Hepatic stellate cell (primary cell): ENCODE measurements at regions not wholly inside any gene's neighbourhood (a gene's known extent, or its start where the extent isn't known, plus 50 kb on each side); places are given as distances from the start of the nearest gene placed in this dataset.
"Not testable (repeated sequence)": the region's sequence is repeated elsewhere in the genome, so short reads cannot be mapped to it uniquely, and the experiment has no call there.

Source experiments
- DNase-seq: peaks from one replicate; pipeline ENCODE4 v3.0.0; 2011; ENCODE audit warnings: low spot score

- DNase-seq: no peak
Observed at GRCh38 chr1:81205956-81206355, 594.8 kb upstream of the ADGRL2 start.

DNA sequence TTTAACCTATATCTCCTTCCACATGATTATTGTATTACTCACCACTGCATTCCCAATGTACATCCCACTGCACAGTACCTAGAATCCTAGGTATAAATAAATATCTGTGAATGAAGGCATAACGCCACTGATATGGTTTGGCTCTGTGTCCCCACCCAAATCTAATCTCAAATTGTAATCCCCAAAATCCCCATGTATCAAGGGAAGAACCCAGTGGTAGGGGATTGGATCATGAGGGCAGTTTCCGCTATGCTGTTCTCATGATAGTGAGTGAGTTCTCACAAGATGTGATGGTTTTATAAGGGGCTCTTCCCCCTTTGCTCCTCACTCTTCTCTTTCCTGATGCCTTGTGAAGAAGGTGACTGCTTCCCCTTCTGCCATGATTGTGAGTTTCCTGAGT is 599.0 kb upstream of the ADGRL2 start:
- DNase-seq: no peak

GRCh38 chr1:81197591-81197990 is 603.1 kb upstream of the ADGRL2 start:
- DNase-seq: no peak

- no peak for DNase-seq
Observed at GRCh38 chr1:81192647-81193642, 607.8 kb upstream of the ADGRL2 start.

- DNase-seq: no peak
Observed at GRCh38 chr1:81190003-81190402, 610.7 kb upstream of the ADGRL2 start.

- no peak for DNase-seq
Observed at GRCh38 chr1:81187635-81188034, 613.1 kb upstream of the ADGRL2 start.

- no peak for DNase-seq
Observed at GRCh38 chr1:81186261-81186660, 614.5 kb upstream of the ADGRL2 start.

DNA sequence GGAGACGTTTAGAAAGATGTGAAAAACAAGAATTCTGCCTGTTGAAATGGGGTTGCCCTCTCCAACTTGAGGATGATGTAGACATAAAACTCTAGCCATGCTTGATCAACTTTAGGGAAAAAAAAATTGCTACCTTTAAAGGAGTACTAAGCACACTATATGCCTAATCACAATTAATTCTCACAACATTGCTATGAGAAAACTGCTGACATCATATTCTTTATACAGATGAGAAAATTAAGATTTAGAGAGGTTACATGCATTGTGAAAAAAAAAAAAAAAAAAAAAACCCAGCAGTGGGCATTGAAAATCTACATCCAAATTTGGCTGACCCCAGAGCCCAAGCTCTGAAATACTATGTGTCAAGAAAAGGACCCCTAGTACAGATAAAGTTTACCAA is 617.2 kb upstream of the ADGRL2 start:
- no peak for DNase-seq

DNA sequence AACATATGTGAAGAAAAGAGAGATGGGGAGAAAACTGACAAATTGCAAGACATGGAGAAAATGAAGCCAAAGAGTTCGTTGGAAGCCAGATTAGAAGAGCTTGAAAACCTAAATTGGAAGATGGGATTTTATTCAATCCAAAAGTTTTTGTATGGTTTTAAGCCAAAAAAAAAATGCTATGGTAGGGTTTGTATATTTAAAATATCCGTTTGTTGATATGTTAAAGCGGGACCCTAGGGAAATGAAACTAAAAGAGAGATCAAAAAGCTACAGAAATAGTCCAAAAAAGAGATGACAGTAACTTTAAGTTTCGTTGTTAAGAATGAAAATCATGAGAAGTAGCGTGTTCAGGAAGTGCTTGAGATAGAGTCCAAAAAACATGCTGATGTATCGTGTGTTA is 617.7 kb upstream of the ADGRL2 start:
- no peak for DNase-seq

DNA sequence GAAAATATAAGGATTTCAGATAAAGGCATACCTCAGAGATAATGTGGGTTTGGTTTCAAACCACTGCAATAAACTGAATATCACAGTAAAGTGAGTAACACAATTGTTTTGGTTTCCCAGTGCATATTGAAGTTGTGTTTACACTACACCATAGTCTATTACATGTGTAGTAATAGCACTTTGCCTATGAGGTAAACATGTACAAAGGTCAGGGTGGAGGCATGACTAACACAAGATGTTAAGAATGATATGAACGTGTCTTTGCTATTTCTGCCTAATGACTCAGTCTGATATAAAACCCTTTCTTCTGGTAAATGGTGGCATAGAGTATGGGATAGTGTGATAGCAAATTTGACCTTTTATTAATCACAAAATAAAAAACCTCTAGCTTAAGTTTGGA is 621.5 kb upstream of the ADGRL2 start:
- DNase-seq: peak; percentile 29

DNA sequence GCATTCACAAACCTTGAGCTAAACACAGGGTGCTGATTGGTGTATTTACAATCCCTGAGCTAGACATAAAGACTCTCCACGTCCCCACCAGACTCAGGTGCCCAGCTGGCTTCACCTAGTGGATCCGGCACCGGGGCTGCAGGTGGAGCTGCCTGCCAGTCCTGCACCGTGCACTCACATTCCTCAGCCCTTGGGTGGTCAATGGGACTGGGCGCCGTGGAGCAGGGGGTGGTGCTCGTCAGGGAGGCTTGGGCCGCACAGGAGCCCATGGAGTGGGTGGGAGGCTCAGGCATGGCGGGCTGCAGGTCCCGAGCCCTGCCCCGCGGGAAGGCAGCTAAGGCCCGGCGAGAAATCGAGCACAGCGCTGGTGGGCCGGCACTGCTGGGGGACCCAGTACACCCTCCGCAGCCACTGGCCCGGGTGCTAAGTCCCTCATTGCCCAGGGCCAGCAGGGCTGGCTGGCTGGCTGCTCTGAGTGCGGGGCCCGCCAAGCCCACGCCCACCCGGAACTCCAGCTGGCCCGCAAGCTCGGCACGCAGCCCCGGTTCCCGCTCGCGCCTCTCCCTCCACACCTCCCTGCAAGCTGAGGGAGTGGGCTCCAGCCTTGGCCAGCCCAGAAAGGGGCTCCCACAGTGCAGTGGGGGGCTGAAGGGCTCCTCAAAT is 622.2 kb upstream of the ADGRL2 start:
- DNase-seq: not testable (repeated sequence)

- DNase-seq: no peak
Observed at GRCh38 chr1:81174811-81175476, 625.8 kb upstream of the ADGRL2 start.

- DNase-seq: no peak
Observed at GRCh38 chr1:81174052-81174451, 626.7 kb upstream of the ADGRL2 start.

GRCh38 chr1:81172483-81172882 is 628.3 kb upstream of the ADGRL2 start:
- DNase-seq: no peak

- no peak for DNase-seq
Observed at GRCh38 chr1:81170721-81171120, 630.0 kb upstream of the ADGRL2 start.

DNA sequence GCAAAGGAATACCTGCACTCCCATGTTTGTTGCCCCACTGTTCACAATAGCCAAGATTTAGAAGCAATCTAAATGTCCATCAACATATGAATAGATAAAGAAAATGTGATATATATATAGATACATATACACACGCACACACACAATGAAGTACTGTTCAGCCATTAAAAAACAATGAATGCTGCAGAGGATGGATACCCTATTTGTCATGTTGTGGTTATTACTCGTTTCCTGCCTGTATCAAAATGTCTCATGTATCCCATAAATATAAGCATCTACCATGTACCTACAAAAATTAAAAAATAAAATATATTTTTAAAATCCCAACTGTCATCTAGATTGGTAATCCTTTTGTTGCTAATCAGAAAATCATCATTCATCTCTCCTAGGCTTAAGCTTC is 634.8 kb upstream of the ADGRL2 start:
- no peak for DNase-seq

DNA sequence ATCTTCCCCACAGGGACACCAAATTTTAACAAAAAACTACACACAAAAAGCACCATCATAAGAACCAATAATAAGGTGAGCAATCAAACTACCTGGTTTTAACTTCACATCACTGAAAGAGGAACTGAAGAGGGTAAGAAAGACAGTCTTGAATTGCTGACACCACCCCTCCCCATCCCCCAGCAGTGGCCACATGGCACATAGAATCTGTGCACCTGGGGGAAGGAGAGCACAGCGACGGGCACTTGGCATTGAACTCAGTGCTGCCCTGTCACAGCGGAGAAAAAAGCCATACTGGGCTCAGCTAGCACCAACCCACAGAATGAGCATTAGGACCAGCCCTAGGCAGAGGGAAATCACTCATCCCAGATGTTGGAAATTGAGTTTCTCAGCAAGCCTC is 640.0 kb upstream of the ADGRL2 start:
- no peak for DNase-seq

- no peak for DNase-seq
Observed at GRCh38 chr1:81158592-81158991, 642.1 kb upstream of the ADGRL2 start.

DNA sequence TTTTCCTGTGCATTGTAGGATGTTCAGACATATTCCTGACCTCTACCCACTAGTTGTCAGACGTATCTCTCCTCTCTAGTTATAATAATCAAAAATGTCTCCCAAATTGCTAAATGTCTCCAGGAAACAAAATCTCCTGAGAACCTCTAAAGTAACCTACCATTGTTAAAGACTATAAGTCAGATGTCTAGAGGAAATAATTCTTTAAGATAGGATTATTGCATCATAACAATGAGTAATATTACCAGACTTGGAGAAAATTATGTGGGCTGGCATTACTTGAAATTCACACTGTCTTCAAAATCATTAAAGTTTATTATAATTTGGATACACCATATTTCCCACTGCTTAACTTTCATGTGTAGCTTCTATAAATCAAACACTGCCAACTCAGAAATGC is 643.0 kb upstream of the ADGRL2 start:
- DNase-seq: no peak

DNA sequence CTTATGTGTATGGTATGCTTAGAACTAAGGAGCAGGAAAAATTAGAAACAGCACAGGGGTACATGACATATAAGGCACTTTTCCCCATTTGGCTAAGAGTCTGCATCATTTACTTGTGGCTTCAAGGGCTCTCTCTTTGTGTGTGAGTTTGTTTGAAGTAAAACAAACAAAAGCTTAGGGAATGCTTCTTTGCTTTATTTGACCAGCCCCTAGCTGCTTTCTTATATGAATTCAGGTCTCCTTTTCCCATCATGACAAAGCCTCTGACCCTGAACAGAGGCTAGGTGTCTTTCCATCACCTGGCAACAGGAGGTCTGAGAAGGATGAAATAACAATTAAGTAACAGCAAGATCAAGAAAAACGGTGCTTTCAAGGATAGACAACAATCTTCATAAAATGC is 643.8 kb upstream of the ADGRL2 start:
- no peak for DNase-seq

GRCh38 chr1:81155131-81155530 is 645.6 kb upstream of the ADGRL2 start:
- peak; percentile 11 for DNase-seq

DNA sequence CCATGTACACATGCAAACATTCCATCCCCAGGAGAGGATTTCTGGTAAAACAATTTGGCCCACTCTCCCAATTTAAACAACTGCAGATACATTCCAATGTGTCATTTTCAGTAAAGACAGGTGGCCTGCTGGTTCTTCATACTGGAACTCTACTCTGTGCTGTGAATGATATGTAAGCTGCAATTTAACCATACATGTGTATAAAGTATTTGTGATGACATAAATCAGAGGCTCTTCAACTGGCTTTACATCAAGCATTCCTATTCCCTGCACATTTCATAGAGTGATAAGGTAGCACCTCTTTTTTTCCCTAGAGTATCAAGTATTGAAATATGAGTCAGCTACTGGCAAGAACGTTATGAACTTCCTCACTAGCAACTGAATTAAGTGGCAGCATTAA is 649.5 kb upstream of the ADGRL2 start:
- no peak for DNase-seq
